Esophagus squamous epithelium (tissue), 5 donors: ENCODE measurements at regions not wholly inside any gene's neighbourhood (a gene's known extent, or its start where the extent isn't known, plus 50 kb on each side); places are given as distances from the start of the nearest gene placed in this dataset.

ENCODE experiments used
- DNase-seq: peaks from one replicate; lab custom pipeline; 2025; lab: John Stamatoyannopoulos, UW
- H3K27ac ChIP-seq, 4 donors: fragments of 200-600 bp; sonication (generic); one replicate each; pipeline ENCODE4 v1.5.1; 2016 to 2019; ENCODE audit warnings: mild to moderate bottlenecking in 1 of 4
- H3K27me3 ChIP-seq, 4 donors: fragments of 200-600 bp; sonication (generic); 1 replicate in 3 of 4; 2 replicates in 1 of 4; pipeline versions ENCODE4 v1.5.1 to v1.6.0; 2017 to 2021; ENCODE audit warnings: antibody characterized with exemption in 1 of 4
- H3K36me3 ChIP-seq, 3 donors: fragments of 200-600 bp; sonication (generic); one replicate each; pipeline ENCODE4 v1.5.1; 2016 to 2019
- H3K4me1 ChIP-seq, 3 donors: fragments of 200-600 bp; sonication (generic); one replicate each; pipeline ENCODE4 v1.5.1; 2017 to 2019
- H3K4me3 ChIP-seq, 4 donors: fragments of 200-600 bp; sonication (generic); 1 replicate in 3 of 4; 2 replicates in 1 of 4; pipeline ENCODE4 v1.5.1; 2016 to 2019; ENCODE audit warnings: mild to moderate bottlenecking in 2 of 4, moderate library complexity in 1 of 4
- H3K9me3 ChIP-seq, 3 donors: fragments of 200-600 bp; sonication (generic); one replicate each; pipeline ENCODE4 v1.5.1; 2016 to 2019
- POLR2A ChIP-seq, 4 donors: fragments of 450-650 bp; IDR thresholded peaks; one replicate each; pipeline ENCODE4 v1.6.1; 2017; ENCODE audit warnings: antibody characterized with exemption in 4 of 4, mild to moderate bottlenecking in 4 of 4, moderate library complexity in 3 of 4
- WGBS, 2 donors: methylation state at CpG; one replicate each; pipeline ENCODE4 v1.1.5; 2018; 5-methylcytosine and 5-hydroxymethylcytosine counted together
- intact Hi-C: fragments of 100-400 bp; cut with DNase I; formaldehyde crosslinking; loops from one replicate; pipeline ENCODE4 v1.15.0; 2022
- TF ChIP-seq, protein P1 (sequence below), 6 experiments: fragments of 450-650 bp in 4 of 6; fragments of 200-600 bp in 2 of 6; sonication (generic) in 2 of 6; IDR thresholded peaks; one replicate each; pipeline ENCODE4 v1.5.1; 2016 to 2019; ENCODE audit warnings: antibody characterized with exemption in 6 of 6, mild to moderate bottlenecking in 4 of 6, moderate library complexity in 4 of 6
- donor health status: DM: yes; HTN: yes; CAD: no.

DNA sequence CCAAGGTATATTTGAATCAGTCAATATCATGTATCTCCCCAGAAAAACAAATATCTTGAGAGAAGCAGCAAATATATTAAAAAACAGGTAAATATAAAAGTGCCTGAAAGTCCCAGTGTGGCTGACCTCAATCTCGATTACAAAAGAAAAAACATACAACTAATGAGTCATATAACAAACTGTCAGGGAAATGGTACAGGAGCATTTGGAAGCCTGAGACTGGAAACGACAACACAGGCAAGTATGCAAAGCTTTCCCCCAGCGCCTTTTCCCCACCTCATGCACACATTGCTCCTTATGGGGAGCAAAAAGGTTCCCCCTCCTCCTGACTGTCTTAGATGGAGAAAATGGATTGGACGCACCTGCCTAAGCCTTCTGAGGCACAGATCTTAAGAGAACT lies 230.7 kb downstream of the TMX3 start:
- no peak for TF ChIP-seq POLR2A (IDR thresholded peaks at IDR 0.05)
- TF ChIP-seq, protein P1, sequence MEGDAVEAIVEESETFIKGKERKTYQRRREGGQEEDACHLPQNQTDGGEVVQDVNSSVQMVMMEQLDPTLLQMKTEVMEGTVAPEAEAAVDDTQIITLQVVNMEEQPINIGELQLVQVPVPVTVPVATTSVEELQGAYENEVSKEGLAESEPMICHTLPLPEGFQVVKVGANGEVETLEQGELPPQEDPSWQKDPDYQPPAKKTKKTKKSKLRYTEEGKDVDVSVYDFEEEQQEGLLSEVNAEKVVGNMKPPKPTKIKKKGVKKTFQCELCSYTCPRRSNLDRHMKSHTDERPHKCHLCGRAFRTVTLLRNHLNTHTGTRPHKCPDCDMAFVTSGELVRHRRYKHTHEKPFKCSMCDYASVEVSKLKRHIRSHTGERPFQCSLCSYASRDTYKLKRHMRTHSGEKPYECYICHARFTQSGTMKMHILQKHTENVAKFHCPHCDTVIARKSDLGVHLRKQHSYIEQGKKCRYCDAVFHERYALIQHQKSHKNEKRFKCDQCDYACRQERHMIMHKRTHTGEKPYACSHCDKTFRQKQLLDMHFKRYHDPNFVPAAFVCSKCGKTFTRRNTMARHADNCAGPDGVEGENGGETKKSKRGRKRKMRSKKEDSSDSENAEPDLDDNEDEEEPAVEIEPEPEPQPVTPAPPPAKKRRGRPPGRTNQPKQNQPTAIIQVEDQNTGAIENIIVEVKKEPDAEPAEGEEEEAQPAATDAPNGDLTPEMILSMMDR (IDR thresholded peaks at IDR 0.05): no peak
- Histone ChIP-seq H3K9me3 (no peaks in the 10 kb centered on the region), H3K27ac (no peak overlapping the region), H3K27me3 (no peaks in the 10 kb centered on the region), H3K36me3 (no peaks in the 10 kb centered on the region), H3K4me3 (no peak overlapping the region), H3K4me1 (no peaks in the 10 kb centered on the region)
- intact Hi-C loops: no loop called here
- DNase-seq: no peak
- 60 to 66% methylated on average over 4 of the region's 4 CpGs for WGBS, 2 donors

DNA sequence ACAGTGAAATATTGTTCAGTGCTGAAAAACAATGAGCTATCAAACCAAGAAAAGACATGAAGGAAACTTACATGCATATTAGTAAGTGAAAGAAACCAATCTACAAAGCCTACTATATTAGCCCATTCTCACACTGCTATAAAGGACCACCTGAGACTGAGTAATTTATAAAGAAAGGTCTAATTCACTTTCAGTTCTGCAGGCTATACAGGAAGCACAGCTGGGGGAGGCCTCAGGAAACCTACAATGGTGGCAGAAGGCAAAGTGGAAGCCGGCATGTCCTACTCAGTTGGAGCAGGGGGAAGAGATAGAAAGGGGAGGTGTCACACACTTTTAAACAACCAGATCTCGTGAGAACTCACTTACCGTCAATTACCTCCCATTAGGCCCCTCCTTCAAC lies 232.1 kb downstream of the TMX3 start:
- no peaks in the 10 kb centered on the region for H3K9me3 ChIP-seq
- no peak overlapping the region for H3K27ac ChIP-seq
- no peak for DNase-seq
- 57 to 77% methylated on average over 3 of the region's 3 CpGs for WGBS, 2 donors
- H3K27me3 ChIP-seq: no peaks in the 10 kb centered on the region
- intact Hi-C loops: no loop called here
- H3K36me3 ChIP-seq: no peaks in the 10 kb centered on the region
- no peak overlapping the region for H3K4me3 ChIP-seq
- H3K4me1 ChIP-seq: no peaks in the 10 kb centered on the region
- TF ChIP-seq POLR2A (IDR thresholded peaks at IDR 0.05): no peak
- TF ChIP-seq, protein P1 (IDR thresholded peaks at IDR 0.05): no peak

DNA sequence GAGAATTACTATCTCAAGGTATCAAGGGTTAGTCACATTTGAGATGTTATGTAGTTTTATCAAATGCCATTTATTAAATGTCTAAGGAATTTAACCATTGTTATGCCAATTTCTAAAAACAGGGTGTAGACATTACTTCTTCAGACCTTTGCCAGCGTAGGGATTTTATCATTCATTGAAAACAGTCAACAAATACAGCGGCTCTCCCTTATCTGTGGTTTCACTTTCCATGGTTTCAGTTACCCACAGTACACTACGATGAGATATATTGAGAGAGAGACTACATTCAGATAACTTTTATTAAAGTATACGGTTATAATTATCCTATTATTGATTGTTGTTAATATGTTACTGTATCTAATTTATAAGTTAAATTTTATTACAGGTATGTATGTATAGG lies 234.7 kb downstream of the TMX3 start:
- 71 to 86% methylated on average over 4 of the region's 4 CpGs for WGBS, 2 donors
- TF ChIP-seq, protein P1 (IDR thresholded peaks at IDR 0.05): no peak
- no peak for TF ChIP-seq POLR2A (IDR thresholded peaks at IDR 0.05)
- H3K27ac ChIP-seq: no peak overlapping the region
- H3K9me3 ChIP-seq: no peaks in the 10 kb centered on the region
- no peak overlapping the region for H3K4me3 ChIP-seq
- no peaks in the 10 kb centered on the region for H3K27me3 ChIP-seq
- no peak for DNase-seq
- intact Hi-C loops: no loop called here
- H3K36me3 ChIP-seq: no peaks in the 10 kb centered on the region
- no peaks in the 10 kb centered on the region for H3K4me1 ChIP-seq

DNA sequence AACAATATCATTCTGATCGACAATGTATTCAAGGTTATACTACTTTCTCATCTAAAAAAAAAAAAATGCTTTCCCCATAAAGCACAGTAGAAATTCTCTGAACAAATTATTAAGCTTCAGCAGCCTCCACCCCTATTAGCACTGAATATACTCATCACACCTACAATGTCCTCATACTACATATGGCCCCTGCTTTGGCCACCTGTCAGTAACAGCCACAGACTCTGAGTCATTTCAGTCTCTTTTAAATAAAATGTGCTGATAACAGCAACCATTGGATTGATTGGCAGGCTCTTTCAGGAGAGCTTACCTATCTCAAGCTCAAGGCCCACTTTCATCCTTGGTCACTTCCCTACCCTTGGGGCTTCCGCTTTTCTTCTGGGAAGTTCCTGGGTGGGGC lies 236.7 kb downstream of the TMX3 start:
- TF ChIP-seq, protein P1 (IDR thresholded peaks at IDR 0.05): no peak
- no peak for TF ChIP-seq POLR2A (IDR thresholded peaks at IDR 0.05)
- 83 to 89% methylated on average over 2 of the region's 2 CpGs for WGBS, 2 donors
- no peak for DNase-seq
- no peaks in the 10 kb centered on the region for H3K36me3 ChIP-seq
- H3K27me3 ChIP-seq: no peaks in the 10 kb centered on the region
- intact Hi-C loops: no loop called here
- H3K27ac ChIP-seq: no peak overlapping the region
- no peaks in the 10 kb centered on the region for H3K4me1 ChIP-seq
- no peak overlapping the region for H3K4me3 ChIP-seq
- no peaks in the 10 kb centered on the region for H3K9me3 ChIP-seq

DNA sequence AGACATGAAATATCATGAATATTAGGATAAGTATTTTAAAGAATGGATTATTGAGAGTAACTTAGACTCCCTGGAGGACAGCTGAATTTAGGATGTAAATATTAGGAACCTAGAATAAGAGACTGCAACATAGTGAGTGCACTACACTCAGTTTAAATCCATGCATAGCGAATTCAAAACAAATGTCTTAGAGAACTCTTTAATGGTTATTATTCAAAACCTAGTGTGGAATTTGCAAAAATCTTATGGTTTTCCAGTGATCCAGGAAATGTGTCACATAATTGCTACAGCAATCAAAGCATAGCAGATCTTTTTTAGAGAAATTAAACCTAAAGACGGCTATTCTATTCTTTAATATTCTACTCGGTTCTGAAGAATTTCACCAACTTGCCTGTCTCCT lies 239.0 kb downstream of the TMX3 start:
- 75% methylated on average over 3 of the region's 3 CpGs for WGBS, 2 donors
- H3K4me3 ChIP-seq: no peak overlapping the region
- no peaks in the 10 kb centered on the region for H3K9me3 ChIP-seq
- no peaks in the 10 kb centered on the region for H3K27me3 ChIP-seq
- H3K36me3 ChIP-seq: no peaks in the 10 kb centered on the region
- no peak for DNase-seq
- H3K4me1 ChIP-seq: no peaks in the 10 kb centered on the region
- intact Hi-C loops: no loop called here
- no peak overlapping the region for H3K27ac ChIP-seq
- TF ChIP-seq, protein P1 (IDR thresholded peaks at IDR 0.05): no peak
- no peak for TF ChIP-seq POLR2A (IDR thresholded peaks at IDR 0.05)
